WTC11 (cell line): ENCODE measurements at regions not wholly inside any gene's neighbourhood (a gene's known extent, or its start where the extent isn't known, plus 50 kb on each side); places are given as distances from the start of the nearest gene placed in this dataset.

Source experiments
- ATF6 ChIP-seq: sonication (generic); formaldehyde crosslinking; IDR thresholded peaks from 2 replicates; pipeline ENCODE4 v1.8.1; 2023; ENCODE audit warnings: mild to moderate bottlenecking, missing genetic modification reagents
- CTCF ChIP-seq: fragments of 200-600 bp; IDR thresholded peaks from 2 replicates; pipeline ENCODE4 v1.8.0; 2022; ENCODE audit warnings: antibody characterized with exemption
- E2F4 ChIP-seq: sonication (generic); formaldehyde crosslinking; IDR thresholded peaks from 2 replicates; pipeline ENCODE4 v1.8.1; 2022; ENCODE audit warnings: low read depth, mild to moderate bottlenecking, moderate library complexity, missing genetic modification reagents, borderline replicate concordance
- FOXJ3 ChIP-seq: sonication (generic); formaldehyde crosslinking; IDR thresholded peaks from 2 replicates; pipeline ENCODE4 v1.9.0; 2021; ENCODE audit warnings: missing genetic modification reagents, mild to moderate bottlenecking, borderline replicate concordance
- HMGXB4 ChIP-seq: sonication (generic); formaldehyde crosslinking; IDR thresholded peaks from 2 replicates; pipeline ENCODE4 v1.8.1; 2023; ENCODE audit warnings: mild to moderate bottlenecking, moderate library complexity, missing genetic modification reagents
- MAX ChIP-seq: sonication (generic); formaldehyde crosslinking; IDR thresholded peaks from 2 replicates; pipeline ENCODE4 v1.8.0; 2022; ENCODE audit warnings: mild to moderate bottlenecking, missing genetic modification reagents
- MLX ChIP-seq: sonication (generic); formaldehyde crosslinking; IDR thresholded peaks from 2 replicates; pipeline ENCODE4 v1.8.1; 2023; ENCODE audit warnings: mild to moderate bottlenecking, missing genetic modification reagents, moderate library complexity
- NFYB ChIP-seq: sonication (generic); formaldehyde crosslinking; conservative IDR thresholded peaks from 2 replicates; pipeline ENCODE4 v1.8.0; 2022; ENCODE audit warnings: low read depth, missing genetic modification reagents
- PRDM15 ChIP-seq: sonication (generic); formaldehyde crosslinking; IDR thresholded peaks from 2 replicates; pipeline ENCODE4 v1.8.0; 2022; ENCODE audit warnings: missing genetic modification reagents
- TP53 ChIP-seq: sonication (generic); formaldehyde crosslinking; IDR thresholded peaks from 2 replicates; pipeline ENCODE4 v1.8.1; 2023; ENCODE audit warnings: mild to moderate bottlenecking, missing genetic modification reagents

- TF ChIP-seq CTCF, result no peak
- no peak for TF ChIP-seq FOXJ3 (CRISPR knock-in tag)
- no peak for TF ChIP-seq TP53 (CRISPR knock-in tag)
- TF ChIP-seq HMGXB4 (CRISPR knock-in tag), result no peak
- TF ChIP-seq MLX (CRISPR knock-in tag), result no peak
- TF ChIP-seq NFYB (CRISPR knock-in tag), result no peak
- no peak for TF ChIP-seq MAX (CRISPR knock-in tag)
- no peak for TF ChIP-seq PRDM15 (CRISPR knock-in tag)
- TF ChIP-seq ATF6 (CRISPR knock-in tag), result no peak
- TF ChIP-seq E2F4 (CRISPR knock-in tag), result no peak
Observed at GRCh38 chr12:88860851-88861250, 280.6 kb upstream of the KITLG start.
